Thoracic aorta (tissue), 2 donors: ENCODE measurements at regions not wholly inside any gene's neighbourhood (a gene's known extent, or its start where the extent isn't known, plus 50 kb on each side); places are given as distances from the start of the nearest gene placed in this dataset.
"Not testable (repeated sequence)": the region's sequence is repeated elsewhere in the genome, so short reads cannot be mapped to it uniquely, and the experiment has no call there.

Experiments used
- ATAC-seq: fragments of 150-250 bp; one replicate; pipeline ENCODE4 v1.8.0; 2017; ENCODE audit warnings: low read depth; ENCODE audit not compliant: insufficient number of reproducible peaks, low FRiP score
- DNase-seq: peaks from one replicate; pipeline ENCODE4 v3.0.0-alpha.2; 2020; ENCODE audit warnings: low spot score
- H3K27ac ChIP-seq, 2 donors: fragments of 200-600 bp; sonication (generic); 1 replicate in 1 of 2; 2 replicates in 1 of 2; pipeline ENCODE4 v1.5.1; 2016; ENCODE audit warnings: mild to moderate bottlenecking in 2 of 2, moderate library complexity in 2 of 2
- H3K27me3 ChIP-seq: fragments of 200-600 bp; sonication (generic); replicated peaks from 2 replicates; pipeline ENCODE4 v1.6.0; 2016; ENCODE audit warnings: mild to moderate bottlenecking; ENCODE audit not compliant: insufficient read depth
- H3K36me3 ChIP-seq: fragments of 200-600 bp; sonication (generic); one replicate; pipeline ENCODE4 v1.5.1; 2016
- H3K4me1 ChIP-seq, 2 donors: fragments of 200-600 bp; sonication (generic); 1 replicate in 1 of 2; 2 replicates in 1 of 2; pipeline versions ENCODE4 v1.5.1 to v1.6.0; 2016; ENCODE audit warnings: low read depth in 2 of 2, mild to moderate bottlenecking in 1 of 2; ENCODE audit not compliant: control insufficient read depth in 1 of 2
- H3K4me3 ChIP-seq: fragments of 200-600 bp; sonication (generic); 2 replicates; pipeline ENCODE4 v1.5.1; 2016; ENCODE audit warnings: mild to moderate bottlenecking
- H3K9me3 ChIP-seq: fragments of 200-600 bp; sonication (generic); 2 replicates; pipeline ENCODE4 v1.5.1; 2016
- CTCF ChIP-seq: fragments of 200-600 bp; sonication (generic); IDR thresholded peaks from one replicate; pipeline ENCODE4 v1.5.1; 2019; ENCODE audit warnings: antibody characterized with exemption

DNA sequence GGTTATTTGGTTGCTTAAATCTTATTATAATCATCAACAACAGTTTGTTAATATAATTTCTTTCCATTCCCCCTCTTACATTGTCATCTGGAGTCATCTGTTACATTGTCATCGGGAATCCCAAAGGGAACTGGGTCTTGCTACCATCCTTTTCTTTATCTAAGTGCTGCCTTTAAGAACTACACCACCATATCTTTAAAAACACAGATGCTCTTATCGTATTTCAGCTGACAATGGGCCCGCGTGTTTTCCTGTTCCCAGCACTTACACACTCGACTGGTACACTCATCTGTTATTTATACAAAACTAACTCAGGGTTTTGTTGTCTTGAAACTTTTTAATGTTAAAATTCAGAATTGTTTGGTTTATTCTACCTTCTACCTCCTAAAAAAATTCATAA, 256.2 kb upstream of the MGMT start:
- H3K4me1 ChIP-seq, result no peaks in the 10 kb centered on the region
- no peak overlapping the region for H3K4me3 ChIP-seq
- no peaks in the 10 kb centered on the region for H3K9me3 ChIP-seq
- no peak for TF ChIP-seq CTCF
- H3K27ac ChIP-seq, result no peak overlapping the region
- no peaks in the 10 kb centered on the region for H3K36me3 ChIP-seq
- DNase-seq, result no peak
- ATAC-seq, result no peak
- no peaks in the 10 kb centered on the region for H3K27me3 ChIP-seq

DNA sequence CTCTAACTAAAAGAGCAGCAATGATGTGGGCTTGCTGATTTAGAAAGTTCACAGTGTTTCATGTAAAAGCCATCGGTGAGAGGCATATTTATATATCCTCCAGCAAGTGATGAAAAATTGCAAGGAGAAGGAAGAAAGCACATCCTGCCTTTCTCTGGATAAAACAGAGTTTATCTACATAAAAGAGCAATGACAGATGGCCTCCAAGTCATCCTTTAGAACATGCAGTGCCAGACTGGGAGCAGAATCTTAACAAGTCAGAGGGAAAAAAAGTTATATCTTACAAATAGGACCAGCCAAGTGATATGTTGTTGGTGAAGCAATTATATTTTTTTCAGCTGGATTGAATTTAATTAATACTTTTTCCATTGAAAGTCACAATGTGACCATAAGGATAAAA, 253.8 kb upstream of the MGMT start:
- H3K4me3 ChIP-seq, result no peak overlapping the region
- H3K4me1 ChIP-seq, result no peaks in the 10 kb centered on the region
- no peaks in the 10 kb centered on the region for H3K27me3 ChIP-seq
- TF ChIP-seq CTCF, result no peak
- ATAC-seq (no peak), DNase-seq (no peak)
- no peaks in the 10 kb centered on the region for H3K36me3 ChIP-seq
- H3K9me3 ChIP-seq, result no peaks in the 10 kb centered on the region
- H3K27ac ChIP-seq, result no peak overlapping the region

DNA sequence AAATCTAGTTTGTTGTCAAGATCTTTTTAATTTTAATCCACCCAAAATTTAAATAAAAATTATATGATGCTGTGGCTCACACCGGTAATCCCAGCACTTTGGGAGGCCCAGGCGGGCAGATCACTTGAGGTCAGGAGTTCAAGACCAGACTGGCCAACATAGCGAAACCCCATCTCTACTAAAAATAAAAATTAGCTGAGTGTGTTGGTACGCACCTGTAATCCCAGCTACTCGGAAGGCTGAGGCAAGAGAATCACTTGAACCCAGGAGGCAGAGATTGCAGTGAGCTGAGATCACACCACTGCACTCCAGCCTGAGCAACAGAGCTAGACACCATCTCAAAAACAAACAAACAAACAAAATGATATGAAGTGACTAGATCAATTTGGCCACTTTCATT, 253.0 kb upstream of the MGMT start:
- not testable (repeated sequence) for DNase-seq, H3K4me1 ChIP-seq, H3K27me3 ChIP-seq, H3K4me3 ChIP-seq, H3K27ac ChIP-seq, ATAC-seq, H3K9me3 ChIP-seq, H3K36me3 ChIP-seq

DNA sequence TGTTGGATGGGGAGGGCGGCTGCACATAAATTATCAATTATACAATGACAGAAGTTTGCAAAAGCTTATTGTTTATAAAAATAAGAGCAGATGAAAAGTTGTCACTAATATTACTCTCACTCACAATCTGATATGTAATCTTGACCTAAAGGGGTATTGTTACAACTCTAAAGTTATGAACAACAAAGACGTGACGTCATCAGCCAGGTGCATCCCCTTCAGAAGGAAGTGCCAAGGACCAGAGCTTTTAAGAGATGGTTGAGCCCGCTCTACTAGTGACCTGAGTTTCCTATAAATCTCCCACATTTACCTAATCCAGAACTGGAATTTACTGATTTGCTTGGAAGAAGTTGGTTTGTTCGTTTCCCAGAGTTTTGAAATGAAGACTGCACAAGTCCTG, 247.7 kb upstream of the MGMT start:
- no peak for DNase-seq
- no peaks in the 10 kb centered on the region for H3K36me3 ChIP-seq
- no peak for ATAC-seq
- H3K4me1 ChIP-seq, result no peaks in the 10 kb centered on the region
- H3K27ac ChIP-seq, result no peak overlapping the region
- no peaks in the 10 kb centered on the region for H3K9me3 ChIP-seq
- no peak for TF ChIP-seq CTCF
- H3K4me3 ChIP-seq, result no peak overlapping the region
- H3K27me3 ChIP-seq, result no peaks in the 10 kb centered on the region

GRCh38 chr10:129222436-129222835, 244.6 kb upstream of the MGMT start:
- DNase-seq (no peak), ATAC-seq (no peak)
- H3K27ac ChIP-seq, result no peak overlapping the region
- no peaks in the 10 kb centered on the region for H3K36me3 ChIP-seq
- TF ChIP-seq CTCF, result no peak
- no peaks in the 10 kb centered on the region for H3K27me3 ChIP-seq
- H3K9me3 ChIP-seq, result no peaks in the 10 kb centered on the region
- H3K4me3 ChIP-seq, result no peak overlapping the region
- no peaks in the 10 kb centered on the region for H3K4me1 ChIP-seq

DNA sequence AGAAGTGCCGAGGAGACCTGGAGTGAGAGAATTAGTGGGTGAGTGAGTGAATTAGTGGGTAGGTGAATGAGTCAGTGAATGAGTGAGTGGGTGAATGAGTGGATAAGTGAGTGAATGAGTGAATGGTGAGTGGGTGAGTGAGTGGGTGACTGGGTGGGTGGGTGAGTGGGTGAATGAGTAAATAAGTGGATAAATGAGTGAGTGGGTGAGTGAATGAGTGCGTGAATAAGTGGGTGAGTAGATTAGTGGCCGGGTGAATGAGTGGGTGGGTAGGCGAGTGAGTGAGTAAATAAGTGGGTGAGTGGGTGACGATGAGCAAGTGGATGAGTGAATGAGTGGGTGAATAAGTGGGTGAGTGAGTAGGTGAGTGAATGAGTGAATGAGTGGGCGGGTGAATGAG, 243.7 kb upstream of the MGMT start:
- H3K9me3 ChIP-seq, result no peaks in the 10 kb centered on the region
- no peak for TF ChIP-seq CTCF
- H3K4me3 ChIP-seq, result no peak overlapping the region
- H3K27ac ChIP-seq, result no peak overlapping the region
- no peak for ATAC-seq
- no peak for DNase-seq
- H3K4me1 ChIP-seq, result no peaks in the 10 kb centered on the region
- no peaks in the 10 kb centered on the region for H3K27me3 ChIP-seq
- no peaks in the 10 kb centered on the region for H3K36me3 ChIP-seq
